ENCODE measurements at regions not wholly inside any gene's neighbourhood (a gene's known extent, or its start where the extent isn't known, plus 50 kb on each side); places are given as distances from the start of the nearest gene placed in this dataset.
"Not testable (repeated sequence)": the region's sequence is repeated elsewhere in the genome, so short reads cannot be mapped to it uniquely, and the experiment has no call there.

DNA sequence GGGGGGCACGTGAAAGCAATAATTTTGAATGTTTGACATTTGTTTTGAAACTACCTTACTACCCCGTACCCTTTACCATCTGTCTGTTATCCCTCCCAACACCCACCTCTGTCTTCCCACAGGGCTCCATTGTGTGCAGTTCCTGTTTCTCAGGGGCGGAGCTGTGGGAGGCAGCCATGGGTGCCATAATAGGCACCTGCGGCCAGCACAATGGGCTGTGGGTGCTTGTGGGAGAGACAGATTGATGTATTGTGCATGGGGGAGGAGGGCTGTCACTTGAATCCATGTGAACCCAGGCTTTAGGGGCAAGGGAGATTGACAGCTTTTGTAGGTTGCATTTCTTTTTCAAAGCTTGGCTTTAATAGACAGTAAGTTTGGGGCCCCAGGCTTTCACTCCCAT is 122.6 kb upstream of the CXorf66 start:
- no peak overlapping the region for H3K4me3 ChIP-seq (ENCODE audit: low read depth, low read length)

DNA sequence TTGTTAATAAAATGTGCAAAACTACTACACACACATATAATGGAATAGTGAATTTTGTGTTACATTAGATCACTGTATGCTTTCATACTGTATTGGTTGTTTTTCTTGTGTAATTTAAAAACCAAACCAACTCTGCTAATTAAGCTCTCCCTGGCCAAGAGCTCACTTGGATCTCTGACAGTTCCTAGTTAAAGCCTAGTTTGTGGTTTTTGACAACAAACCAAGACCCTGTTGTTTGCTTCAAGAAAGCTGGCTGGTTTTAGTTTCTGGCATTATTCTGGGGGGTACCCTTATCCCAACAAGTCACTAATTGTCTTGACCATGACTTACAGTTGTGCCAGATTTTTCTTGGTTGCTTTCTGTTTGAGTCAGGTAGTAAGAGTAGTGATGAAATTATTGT is 121.4 kb upstream of the CXorf66 start:
- no peak overlapping the region for H3K4me3 ChIP-seq (ENCODE audit: low read depth, low read length)

DNA sequence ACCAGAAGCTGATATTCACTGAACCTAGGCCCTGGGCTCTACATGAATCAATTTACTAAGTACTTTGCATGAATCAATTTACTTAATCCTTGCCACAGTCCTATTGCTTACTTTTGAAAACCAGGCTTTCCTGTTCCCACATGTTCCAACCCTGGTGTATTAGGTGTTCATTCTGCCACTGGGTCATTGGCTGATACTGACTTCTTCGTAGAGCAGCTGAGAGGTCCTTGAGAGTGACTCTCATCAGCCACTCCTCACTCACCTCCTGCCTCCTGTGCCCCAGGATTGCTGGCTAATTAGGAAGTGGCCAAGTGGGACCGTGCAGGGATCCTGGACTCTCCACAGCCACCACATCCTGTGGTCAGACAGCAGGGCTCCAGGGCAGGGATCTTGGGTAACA is 109.5 kb upstream of the CXorf66 start:
- not testable (repeated sequence) for H3K4me3 ChIP-seq (ENCODE audit: low read depth, low read length)

DNA sequence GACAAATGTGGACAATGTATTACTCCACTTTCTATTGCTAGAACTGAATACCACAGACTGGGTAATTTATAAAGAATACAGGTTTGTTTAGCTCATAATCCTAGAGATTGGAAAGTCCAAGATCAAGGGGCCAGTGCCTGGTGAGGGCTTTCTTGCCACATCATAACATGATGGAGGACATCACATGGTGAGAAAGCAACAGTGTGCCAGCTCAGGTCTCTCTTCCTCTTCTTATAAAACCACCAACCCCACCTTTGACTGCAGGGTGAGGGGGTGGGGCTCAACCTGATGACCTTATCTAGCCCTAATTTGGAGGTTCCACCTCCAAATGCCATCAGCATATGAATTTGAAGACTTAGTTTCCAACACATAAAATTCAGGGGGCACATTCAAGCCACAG is 105.7 kb upstream of the CXorf66 start:
- H3K4me3 ChIP-seq (ENCODE audit: low read depth, low read length): no peak overlapping the region

DNA sequence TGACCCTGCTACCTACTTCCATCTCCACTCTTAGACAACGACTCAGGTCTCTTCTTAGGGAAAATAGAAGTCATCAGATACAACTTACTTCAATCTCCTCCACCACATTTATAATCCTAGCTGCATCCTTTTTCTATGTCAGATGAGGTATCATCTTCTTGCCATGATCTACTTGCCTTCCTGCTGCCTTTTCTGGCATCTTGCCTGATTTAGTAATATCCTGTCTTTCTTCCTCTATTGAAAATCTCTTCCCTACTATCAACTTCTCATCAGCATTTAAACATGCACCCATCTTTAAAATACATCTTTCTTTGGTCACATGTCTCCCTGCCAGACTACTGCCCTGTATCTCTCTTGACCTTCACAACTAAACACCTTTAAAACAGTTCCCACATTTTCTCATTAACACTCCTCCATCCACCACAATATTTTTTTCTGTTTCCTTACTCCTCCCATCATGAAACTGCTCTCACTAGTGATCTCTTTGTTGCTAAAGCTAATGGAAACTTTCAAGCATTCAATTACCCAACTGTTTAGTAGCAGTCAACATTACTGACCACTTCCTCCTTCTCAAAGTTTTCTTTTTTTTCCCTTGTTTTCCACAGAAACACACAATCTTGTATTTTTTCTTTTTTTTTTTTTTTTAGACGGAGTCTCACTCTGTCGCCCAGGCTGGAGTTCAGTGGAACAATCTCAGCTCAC is 100.8 kb upstream of the CXorf66 start:
- no peak overlapping the region for H3K4me3 ChIP-seq (ENCODE audit: low read depth, low read length)

DNA sequence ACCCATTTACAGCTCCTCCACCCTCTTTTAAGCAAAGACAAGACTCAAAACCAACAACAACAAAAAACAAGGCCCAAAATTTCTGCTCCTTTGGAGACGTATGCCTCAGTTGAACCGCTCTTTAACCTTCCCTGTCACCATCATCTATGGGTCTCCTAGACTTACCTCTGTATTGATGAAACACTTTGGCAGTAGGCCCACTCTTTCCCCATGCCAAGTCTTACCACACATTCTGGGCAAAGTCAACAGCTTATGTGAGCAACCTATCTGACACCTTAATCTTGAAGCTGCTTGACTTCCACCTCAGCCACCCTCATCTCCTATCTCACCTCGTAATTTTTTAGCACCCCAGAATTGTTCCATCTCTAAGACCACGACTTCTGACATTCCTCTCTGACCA is 99.7 kb upstream of the CXorf66 start:
- H3K4me3 ChIP-seq (ENCODE audit: low read depth, low read length): no peak overlapping the region

DNA sequence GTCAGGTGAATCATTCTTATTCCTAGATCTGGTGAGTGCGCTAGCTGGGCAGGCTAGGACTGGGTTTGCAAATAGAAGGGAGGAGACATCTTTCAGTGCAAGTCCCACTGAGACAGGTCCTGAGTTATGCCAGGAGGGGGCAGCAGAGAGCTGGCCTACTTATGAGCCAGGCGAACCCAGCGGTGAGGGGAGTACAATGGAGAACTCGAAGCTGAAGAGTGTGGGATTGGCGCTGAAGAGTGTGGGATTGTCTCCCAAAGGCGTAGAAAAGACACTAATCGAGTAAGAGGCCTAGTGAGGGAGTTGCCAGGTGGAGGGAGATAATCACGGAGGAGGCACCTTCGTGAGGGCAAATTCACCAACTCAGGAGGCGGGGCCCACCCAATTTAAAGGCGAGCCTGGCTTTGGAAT is 91.7 kb upstream of the CXorf66 start:
- no peak overlapping the region for H3K4me3 ChIP-seq (ENCODE audit: low read depth, low read length)

DNA sequence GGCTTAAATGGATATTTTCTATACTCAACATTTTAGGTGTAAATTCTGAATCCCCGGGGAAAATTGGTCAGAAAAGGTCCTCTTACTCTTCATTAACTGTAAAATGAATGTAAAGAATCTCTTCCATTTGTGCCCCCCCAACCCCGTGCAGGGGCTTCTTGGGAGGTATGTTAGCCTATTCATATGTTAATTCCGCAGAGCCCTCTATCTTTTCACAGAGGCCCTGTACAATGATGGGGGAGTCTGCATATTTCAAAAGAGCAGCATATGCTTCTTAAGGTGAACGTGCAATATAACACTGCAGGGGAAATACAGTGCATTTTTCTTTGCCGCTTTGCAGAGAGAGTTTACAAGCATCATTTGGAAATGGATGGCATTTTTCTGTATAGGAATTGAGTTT is 88.5 kb upstream of the CXorf66 start:
- no peak overlapping the region for H3K4me3 ChIP-seq (ENCODE audit: low read depth, low read length)

DNA sequence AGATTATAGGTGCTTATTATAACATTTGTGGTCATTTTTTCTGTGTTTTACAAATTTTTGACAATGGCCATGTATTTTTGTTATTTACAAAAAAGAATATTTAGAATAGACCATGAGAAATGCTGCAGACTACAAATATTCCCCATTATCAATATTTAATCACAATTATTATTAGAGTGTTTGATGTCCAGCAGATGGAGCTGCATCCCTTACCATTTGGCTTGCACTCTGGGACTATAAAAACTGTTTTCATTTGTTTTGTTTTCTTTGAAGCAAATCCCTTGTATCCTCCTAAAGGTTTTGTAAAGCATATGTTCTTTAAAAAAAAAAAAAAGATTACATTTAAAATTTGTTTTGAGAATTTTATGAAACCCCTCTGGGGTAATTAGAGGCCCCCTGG is 85.6 kb upstream of the CXorf66 start:
- H3K4me3 ChIP-seq (ENCODE audit: low read depth, low read length): no peak overlapping the region

DNA sequence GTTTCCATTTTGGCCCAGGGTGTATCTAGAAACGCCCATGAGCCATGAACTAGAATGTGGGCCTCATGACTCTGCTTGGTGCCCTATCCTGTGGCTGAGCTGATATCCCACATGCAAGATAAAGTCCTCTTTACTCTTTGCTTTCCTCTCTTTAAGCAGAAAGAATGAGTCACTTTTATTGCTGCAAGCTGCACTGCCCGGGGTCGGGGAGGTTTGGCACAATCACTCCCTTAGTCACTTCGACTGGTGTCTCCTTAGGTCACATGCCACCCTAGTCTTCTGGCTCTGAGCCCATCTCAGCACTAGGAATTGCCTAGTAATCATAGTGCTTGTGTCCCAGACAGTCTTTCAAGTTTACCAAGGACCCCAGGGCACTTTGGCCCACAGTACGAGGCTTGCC is 75.1 kb upstream of the CXorf66 start:
- H3K4me3 ChIP-seq (ENCODE audit: low read depth, low read length): no peak overlapping the region

DNA sequence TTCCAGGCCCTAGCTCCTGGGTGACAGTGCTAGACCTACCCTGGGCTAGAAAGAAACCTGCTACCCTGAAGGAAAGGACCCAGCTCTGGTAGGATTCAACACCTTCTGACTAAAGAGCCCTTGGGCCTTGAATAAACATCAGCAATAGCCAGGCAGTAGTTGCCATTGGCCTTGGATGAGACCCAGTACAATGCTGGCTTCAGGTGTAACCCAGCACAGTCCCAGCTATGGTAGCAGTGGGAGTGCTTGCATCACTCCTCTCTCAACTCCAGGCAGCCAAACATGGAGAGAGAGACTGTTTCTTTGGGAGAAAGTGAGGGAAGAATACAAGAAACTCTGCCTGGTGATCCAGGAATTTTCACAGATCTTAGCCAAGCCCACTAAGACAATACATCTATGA is 73.5 kb upstream of the CXorf66 start:
- no peak overlapping the region for H3K4me3 ChIP-seq (ENCODE audit: low read depth, low read length)

DNA sequence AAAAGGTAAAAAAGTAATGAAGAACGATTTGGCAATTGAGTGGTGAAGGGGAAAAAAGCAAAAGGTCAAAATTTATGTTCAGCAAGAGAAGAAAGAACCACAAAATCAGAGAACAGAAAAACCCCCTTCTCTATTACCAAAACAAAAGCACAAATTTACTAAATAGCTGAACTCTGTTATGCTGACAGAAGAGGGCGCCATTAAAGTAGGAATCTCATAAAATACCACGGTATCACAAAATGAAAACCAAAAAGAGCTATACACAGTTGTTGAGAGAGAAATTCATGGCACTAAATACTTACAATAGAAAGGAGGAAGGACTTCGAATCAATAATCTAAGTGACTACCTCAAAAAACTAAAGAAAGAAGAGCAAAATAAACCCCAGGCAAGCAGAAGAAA is 69.6 kb upstream of the CXorf66 start:
- no peak overlapping the region for H3K4me3 ChIP-seq (ENCODE audit: low read depth, low read length)

DNA sequence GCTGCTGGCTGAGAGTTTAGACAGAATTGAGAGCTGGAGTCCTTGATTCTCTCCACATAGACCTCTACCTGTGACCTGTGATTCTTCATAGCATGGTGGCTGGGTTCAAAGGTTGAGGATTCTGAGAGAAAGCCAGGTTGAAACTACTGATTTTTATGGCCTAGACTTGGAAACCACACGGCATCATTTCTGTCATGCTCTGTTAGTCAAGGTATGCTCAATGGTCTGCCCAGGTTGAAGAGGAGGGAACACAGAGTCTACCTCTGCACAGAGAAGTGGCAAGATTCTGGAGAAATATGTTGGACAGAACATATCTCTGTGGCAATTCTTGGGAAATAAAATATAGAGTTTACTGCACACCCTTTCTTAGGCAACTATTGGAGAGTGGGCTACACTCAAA is 57.2 kb upstream of the CXorf66 start:
- H3K4me3 ChIP-seq (ENCODE audit: low read depth, low read length): no peak overlapping the region

DNA sequence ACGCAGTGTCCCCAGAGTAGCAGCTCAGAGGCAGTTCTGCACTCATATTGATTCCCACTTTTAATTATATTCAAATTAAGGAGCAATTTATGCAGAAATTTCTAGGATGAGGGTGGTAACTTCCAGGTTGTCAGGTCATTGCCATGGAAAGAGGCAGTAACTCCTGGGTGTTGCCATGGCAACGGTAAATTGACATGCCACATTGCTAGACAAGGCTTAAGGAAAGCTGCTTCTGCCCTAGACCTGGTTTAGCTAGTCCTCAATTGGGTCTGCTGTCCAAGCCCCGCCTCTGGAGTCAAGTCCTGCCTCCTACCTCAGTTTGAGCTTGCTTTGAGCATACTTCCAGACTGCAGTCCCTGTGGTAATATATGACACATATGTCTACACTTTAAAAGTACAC is 53.8 kb upstream of the CXorf66 start:
- not testable (repeated sequence) for H3K4me3 ChIP-seq (ENCODE audit: low read depth, low read length)

Measured in iPS-11a (cell line).